ENCODE measurements at regions not wholly inside any gene's neighbourhood (a gene's known extent, or its start where the extent isn't known, plus 50 kb on each side); places are given as distances from the start of the nearest gene placed in this dataset.

DNA sequence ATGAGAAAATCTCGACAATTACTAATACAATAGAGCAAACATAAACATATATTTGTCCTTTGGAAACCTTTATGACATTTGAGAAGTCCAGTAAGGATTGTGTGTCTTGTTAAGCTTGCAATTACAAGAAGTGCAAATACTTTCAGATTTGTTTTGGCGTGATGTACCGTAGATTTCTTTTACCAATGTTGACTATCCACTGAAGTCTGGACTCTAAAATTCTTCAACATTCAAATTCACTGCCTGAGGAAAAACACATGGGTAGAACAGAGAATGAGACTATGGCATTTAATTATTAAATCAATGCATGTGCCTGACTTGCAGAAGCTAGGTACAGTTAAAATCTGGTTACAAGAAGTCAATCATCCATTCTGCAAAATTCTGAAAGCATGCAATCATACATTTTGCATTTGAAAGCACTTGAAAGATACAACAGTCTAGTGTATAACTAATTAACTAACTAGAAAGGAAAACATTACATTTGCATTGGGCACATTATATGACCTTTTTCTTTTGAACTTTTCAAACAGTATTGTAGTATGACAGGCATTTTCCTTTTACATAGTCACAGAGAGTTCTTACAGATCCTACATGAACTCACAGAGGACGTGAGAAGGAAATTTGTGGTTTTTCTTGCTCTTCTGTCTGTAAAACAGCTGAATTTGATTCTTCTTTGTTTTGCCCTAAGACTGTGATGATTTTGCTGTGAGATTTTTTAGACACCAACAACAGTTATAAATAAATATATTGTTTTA is 511.1 kb upstream of the ADGRL4 start:
- Histone ChIP-seq H3K79me2 (ENCODE audit: insufficient read depth, low read depth, low read length) (no peaks in the 10 kb centered on the region), H3K4me3 (ENCODE audit: low read depth, low read length, poor library complexity, severe bottlenecking) (no peak overlapping the region), H4K20me1 (ENCODE audit: insufficient read depth, low read length) (no peaks in the 10 kb centered on the region), H3K4me2 (ENCODE audit: low read length) (peak overlapping the region; percentile 57), H2AFZ (ENCODE audit: low read length) (peak overlapping the region; percentile 68; the same call in 1 of the 2 replicates), H3K9me3 (ENCODE audit: low read length) (peaks cover 37% of the 10 kb centered on the region; the same call in 1 of the 2 replicates), H3K27ac (ENCODE audit: low read depth, low read length, poor library complexity, severe bottlenecking) (peak overlapping the region; percentile 97), H3K36me3 (ENCODE audit: insufficient read depth, low read length) (peaks cover 27% of the 10 kb centered on the region), H3K4me1 (ENCODE audit: insufficient read depth, low read length, poor library complexity, severe bottlenecking) (peaks cover 42% of the 10 kb centered on the region), H3K9me2 (ENCODE audit: insufficient read depth, low read length) (no peaks in the 10 kb centered on the region)
- TF ChIP-seq EZH2phosphoT487 (IDR thresholded peaks at IDR 0.05; ENCODE audit: borderline replicate concordance, low read depth, low read length) (no peak), CTCF (conservative IDR thresholded peaks at IDR 0.05; ENCODE audit: low read length) (no peak)
- BruUV-seq (replicated peaks) = no TSS peak
- ChIA-PET CTCF (ENCODE audit: unreplicated experiment) (interaction anchor here (0.8 to 1.5 kb wide), 2 partner anchors 9 to 104 kb away, joined by 3 to 4 read pairs; no protein-coding TSS in a partner anchor), POLR2A (interaction anchor here (1.0 to 2.0 kb wide), 9 partner anchors 9 to 173 kb away, joined by 3 to 8 read pairs (median 4); no protein-coding TSS in a partner anchor)
- intact Hi-C loops (cut with micrococcal nuclease; ENCODE audit: unreplicated experiment) = loop anchor here (2.0 kb wide), 1 partner anchor 45 kb away; no protein-coding TSS in a partner anchor
- peak; percentile 40 for DNase-seq (ENCODE audit: low spot score)

GRCh38 chr1:79507770-79508169 is 501.2 kb upstream of the ADGRL4 start:
- TF ChIP-seq CTCF (conservative IDR thresholded peaks at IDR 0.05; ENCODE audit: low read length) (0 out of 2 replicates have a peak, but pooled peaks have one; percentile 9), EZH2phosphoT487 (IDR thresholded peaks at IDR 0.05; ENCODE audit: borderline replicate concordance, low read depth, low read length) (no peak)

DNA sequence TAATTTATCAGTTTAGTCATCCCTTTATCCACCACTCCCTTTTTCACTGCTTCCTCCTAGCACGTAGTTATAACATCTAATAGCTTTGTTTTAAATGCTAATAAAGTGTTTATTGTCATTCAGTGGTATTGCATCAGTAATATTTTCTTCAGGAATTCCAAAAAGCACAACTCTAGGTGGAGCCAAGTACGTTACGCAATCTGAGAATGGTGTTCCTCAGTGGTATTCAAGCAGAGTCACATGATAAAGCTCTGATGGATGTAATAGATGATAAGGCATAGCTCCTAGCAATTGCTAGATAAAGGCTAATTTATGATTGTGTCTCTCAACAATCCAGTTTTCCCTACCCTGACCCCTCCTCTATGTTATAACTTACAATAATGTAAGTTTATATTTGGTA is 494.6 kb upstream of the ADGRL4 start:
- no peaks in the 10 kb centered on the region for H3K9me2 ChIP-seq (ENCODE audit: insufficient read depth, low read length)
- H3K9me3 ChIP-seq (ENCODE audit: low read length) = no peaks in the 10 kb centered on the region
- CTCF ChIA-PET (ENCODE audit: unreplicated experiment) = no interaction called here
- no peaks in the 10 kb centered on the region for H3K79me2 ChIP-seq (ENCODE audit: insufficient read depth, low read depth, low read length)
- TF ChIP-seq CTCF (conservative IDR thresholded peaks at IDR 0.05; ENCODE audit: low read length) (no peak), EZH2phosphoT487 (IDR thresholded peaks at IDR 0.05; ENCODE audit: borderline replicate concordance, low read depth, low read length) (no peak)
- H3K4me1 ChIP-seq (ENCODE audit: insufficient read depth, low read length, poor library complexity, severe bottlenecking) = peaks cover 19% of the 10 kb centered on the region
- intact Hi-C loops (cut with micrococcal nuclease; ENCODE audit: unreplicated experiment) = no loop called here
- H2AFZ ChIP-seq (ENCODE audit: low read length) = no peak overlapping the region
- H3K4me2 ChIP-seq (ENCODE audit: low read length) = no peak overlapping the region
- POLR2A ChIA-PET = interaction anchor here (0.6 to 1.4 kb wide), 4 partner anchors 17 to 117 kb away, joined by 3 to 4 read pairs (median 3); no protein-coding TSS in a partner anchor
- H3K27ac ChIP-seq (ENCODE audit: low read depth, low read length, poor library complexity, severe bottlenecking) = no peak overlapping the region
- H3K36me3 ChIP-seq (ENCODE audit: insufficient read depth, low read length) = no peaks in the 10 kb centered on the region; the same call in 1 of the 2 replicates
- BruUV-seq (replicated peaks) = no TSS peak
- no peaks in the 10 kb centered on the region for H4K20me1 ChIP-seq (ENCODE audit: insufficient read depth, low read length)
- no peak overlapping the region for H3K4me3 ChIP-seq (ENCODE audit: low read depth, low read length, poor library complexity, severe bottlenecking)
- no peak for DNase-seq (ENCODE audit: low spot score)

More at GRCh38 chr1:79507770-79508169, 501.2 kb upstream of the ADGRL4 start:
- no peak overlapping the region for H3K4me3 ChIP-seq (ENCODE audit: low read depth, low read length, poor library complexity, severe bottlenecking)
- POLR2A ChIA-PET = no interaction called here
- H3K79me2 ChIP-seq (ENCODE audit: insufficient read depth, low read depth, low read length) = no peaks in the 10 kb centered on the region
- no peaks in the 10 kb centered on the region for H3K9me3 ChIP-seq (ENCODE audit: low read length)
- H3K27ac ChIP-seq (ENCODE audit: low read depth, low read length, poor library complexity, severe bottlenecking) = no peak overlapping the region
- H2AFZ ChIP-seq (ENCODE audit: low read length) = peak overlapping the region; percentile 14; the same call in 1 of the 2 replicates
- no peaks in the 10 kb centered on the region for H3K9me2 ChIP-seq (ENCODE audit: insufficient read depth, low read length)
- intact Hi-C loops (cut with micrococcal nuclease; ENCODE audit: unreplicated experiment) = no loop called here
- no peaks in the 10 kb centered on the region for H4K20me1 ChIP-seq (ENCODE audit: insufficient read depth, low read length)
- H3K36me3 ChIP-seq (ENCODE audit: insufficient read depth, low read length) = no peaks in the 10 kb centered on the region
- no peak for DNase-seq (ENCODE audit: low spot score)
- H3K4me2 ChIP-seq (ENCODE audit: low read length) = no peak overlapping the region
- peaks cover 11% of the 10 kb centered on the region for H3K4me1 ChIP-seq (ENCODE audit: insufficient read depth, low read length, poor library complexity, severe bottlenecking)
- no TSS peak for BruUV-seq (replicated peaks)
- CTCF ChIA-PET (ENCODE audit: unreplicated experiment) = interaction anchor here (0.6 kb wide), 1 partner anchor 1294 kb away, joined by 3 read pairs; no protein-coding TSS in a partner anchor
